GM23248 (cell line): ENCODE measurements at regions not wholly inside any gene's neighbourhood (a gene's known extent, or its start where the extent isn't known, plus 50 kb on each side); places are given as distances from the start of the nearest gene placed in this dataset.

Experiments
- DNase-seq: peaks from one replicate; pipeline ENCODE4 v3.0.0-alpha.2; 2015
- H2AFZ ChIP-seq: fragments of 200-600 bp; sonication (generic); 2 replicates; pipeline ENCODE4 v1.6.1; 2016; ENCODE audit warnings: antibody characterized with exemption
- H3F3A ChIP-seq: fragments of 200-600 bp; sonication (generic); 2 replicates; pipeline ENCODE4 v1.6.1; 2016; ENCODE audit warnings: mild to moderate bottlenecking, antibody characterized with exemption, mixed run types; ENCODE audit not compliant: insufficient read depth
- H3K27ac ChIP-seq: fragments of 200-600 bp; sonication (generic); 2 replicates; pipeline ENCODE4 v1.5.1; 2016; ENCODE audit warnings: mild to moderate bottlenecking
- H3K27me3 ChIP-seq: fragments of 200-600 bp; sonication (generic); replicated peaks from 2 replicates; pipeline ENCODE4 v1.6.1; 2016; ENCODE audit warnings: mild to moderate bottlenecking; ENCODE audit not compliant: insufficient read depth
- H3K36me3 ChIP-seq: fragments of 200-600 bp; sonication (generic); 2 replicates; pipeline ENCODE4 v1.6.1; 2016; ENCODE audit warnings: low read depth, mild to moderate bottlenecking
- H3K4me1 ChIP-seq: fragments of 200-600 bp; sonication (generic); 2 replicates; pipeline ENCODE4 v1.6.1; 2016; ENCODE audit warnings: mild to moderate bottlenecking; ENCODE audit not compliant: insufficient read depth
- H3K4me2 ChIP-seq: fragments of 200-600 bp; sonication (generic); one replicate; pipeline ENCODE4 v1.6.1; 2016; ENCODE audit warnings: mild to moderate bottlenecking; ENCODE audit not compliant: unreplicated experiment
- H3K4me3 ChIP-seq: fragments of 200-600 bp; sonication (generic); 2 replicates; pipeline ENCODE4 v1.5.1; 2016; ENCODE audit warnings: mild to moderate bottlenecking
- H3K79me2 ChIP-seq: fragments of 200-600 bp; sonication (generic); 2 replicates; pipeline ENCODE4 v1.6.1; 2016; ENCODE audit warnings: mild to moderate bottlenecking; ENCODE audit not compliant: insufficient read depth
- H3K9ac ChIP-seq: fragments of 200-600 bp; sonication (generic); 2 replicates; pipeline ENCODE4 v1.6.1; 2016; ENCODE audit warnings: mild to moderate bottlenecking
- H3K9me2 ChIP-seq: fragments of 200-600 bp; sonication (generic); 2 replicates; pipeline ENCODE4 v1.6.1; 2016; ENCODE audit warnings: mixed run types, mild to moderate bottlenecking, moderate library complexity; ENCODE audit not compliant: insufficient read depth
- H3K9me3 ChIP-seq: fragments of 200-600 bp; sonication (generic); one replicate; pipeline ENCODE4 v1.6.1; 2017; ENCODE audit warnings: low read depth
- H4K20me1 ChIP-seq: fragments of 200-600 bp; sonication (generic); 2 replicates; pipeline ENCODE4 v1.6.0; 2016; ENCODE audit not compliant: insufficient read depth
- EZH2 ChIP-seq: fragments of 200-600 bp; sonication (generic); IDR thresholded peaks from 2 replicates; pipeline ENCODE4 v1.6.1; 2018; ENCODE audit warnings: antibody characterized with exemption, mild to moderate bottlenecking; ENCODE audit not compliant: insufficient read depth, poor library complexity, severe bottlenecking
- EZH2phosphoT487 ChIP-seq: fragments of 200-600 bp; sonication (generic); IDR thresholded peaks from 2 replicates; pipeline ENCODE4 v1.6.1; 2018; ENCODE audit warnings: antibody characterized with exemption, moderate library complexity, mild to moderate bottlenecking, low read depth; ENCODE audit not compliant: insufficient read depth
- WGBS, 2 experiments: methylation state at CpG; one replicate each; pipeline ENCODE4 v1.1.6; 2015 to 2017; ENCODE audit warnings: low lambda C conversion rate in 2 of 2, low coverage in 1 of 2; ENCODE audit errors: missing lambda C conversion rate in 2 of 2; 5-methylcytosine and 5-hydroxymethylcytosine counted together
- in situ Hi-C: fragments of 300-500 bp; cut with MboI; formaldehyde crosslinking; loops from 2 replicates; pipeline ENCODE4 v1.15.0; 2020

- H3K36me3 ChIP-seq, result no peaks in the 10 kb centered on the region
- H3F3A ChIP-seq, result no peaks in the 10 kb centered on the region
- no peak overlapping the region for H2AFZ ChIP-seq
- no peaks in the 10 kb centered on the region for H3K79me2 ChIP-seq
- H3K4me3 ChIP-seq, result no peak overlapping the region
- DNase-seq, result no peak
- TF ChIP-seq EZH2phosphoT487 (no peak), EZH2 (no peak)
- in situ Hi-C loops, result no loop called here
- no peaks in the 10 kb centered on the region for H4K20me1 ChIP-seq
- H3K4me2 ChIP-seq, result no peak overlapping the region
- H3K9ac ChIP-seq, result no peak overlapping the region
- 61 to 66% methylated on average over 22 to 23 of the region's 23 CpGs for WGBS, 2 experiments
- H3K9me2 ChIP-seq, result no peaks in the 10 kb centered on the region
- no peaks in the 10 kb centered on the region for H3K27me3 ChIP-seq
- no peaks in the 10 kb centered on the region for H3K9me3 ChIP-seq
- H3K27ac ChIP-seq, result no peak overlapping the region
- H3K4me1 ChIP-seq, result no peaks in the 10 kb centered on the region
These were observed 205.2 kb upstream of the PPP2R2D start for GRCh38 chr10:131695496-131696165.

- no peak overlapping the region for H3K4me2 ChIP-seq
- H3K9ac ChIP-seq, result no peak overlapping the region
- no peak overlapping the region for H2AFZ ChIP-seq
- no peaks in the 10 kb centered on the region for H3K79me2 ChIP-seq
- no peak overlapping the region for H3K27ac ChIP-seq
- TF ChIP-seq EZH2 (no peak), EZH2phosphoT487 (no peak)
- DNase-seq, result peak; percentile 12
- H3K36me3 ChIP-seq, result no peaks in the 10 kb centered on the region
- WGBS, 2 experiments, result 29 to 30% methylated on average over 21 of the region's 21 CpGs
- H3K9me3 ChIP-seq, result no peaks in the 10 kb centered on the region
- in situ Hi-C loops, result no loop called here
- no peaks in the 10 kb centered on the region for H3F3A ChIP-seq
- H3K4me1 ChIP-seq, result no peaks in the 10 kb centered on the region
- no peak overlapping the region for H3K4me3 ChIP-seq
- H3K9me2 ChIP-seq, result no peaks in the 10 kb centered on the region
- no peaks in the 10 kb centered on the region for H3K27me3 ChIP-seq
- no peaks in the 10 kb centered on the region for H4K20me1 ChIP-seq
These were observed 203.2 kb upstream of the PPP2R2D start for GRCh38 chr10:131697476-131698128.

GRCh38 chr10:131698232-131698631 lies 202.6 kb upstream of the PPP2R2D start:
- DNase-seq, result no peak
- H3K27ac ChIP-seq, result no peak overlapping the region
- H3K9ac ChIP-seq, result no peak overlapping the region
- H3F3A ChIP-seq, result no peaks in the 10 kb centered on the region
- no peaks in the 10 kb centered on the region for H4K20me1 ChIP-seq
- TF ChIP-seq EZH2, result no peak
- no peak for TF ChIP-seq EZH2phosphoT487
- H3K4me3 ChIP-seq, result no peak overlapping the region
- in situ Hi-C loops, result no loop called here
- H3K79me2 ChIP-seq, result no peaks in the 10 kb centered on the region
- H3K27me3 ChIP-seq, result no peaks in the 10 kb centered on the region
- 62 to 67% methylated on average over 10 of the region's 10 CpGs for WGBS, 2 experiments
- H3K36me3 ChIP-seq, result no peaks in the 10 kb centered on the region
- no peak overlapping the region for H3K4me2 ChIP-seq
- H3K4me1 ChIP-seq, result no peaks in the 10 kb centered on the region
- H2AFZ ChIP-seq, result no peak overlapping the region
- H3K9me2 ChIP-seq, result no peaks in the 10 kb centered on the region
- no peaks in the 10 kb centered on the region for H3K9me3 ChIP-seq

- Histone ChIP-seq H3K27ac (no peak overlapping the region), H3K9ac (no peak overlapping the region), H4K20me1 (no peaks in the 10 kb centered on the region), H3K9me2 (no peaks in the 10 kb centered on the region), H3K4me1 (no peaks in the 10 kb centered on the region), H3K4me3 (no peak overlapping the region), H3K79me2 (no peaks in the 10 kb centered on the region), H3K9me3 (no peaks in the 10 kb centered on the region), H3K4me2 (no peak overlapping the region), H3F3A (no peaks in the 10 kb centered on the region), H3K27me3 (no peaks in the 10 kb centered on the region), H3K36me3 (no peaks in the 10 kb centered on the region), H2AFZ (no peak overlapping the region)
- 38 to 45% methylated on average over 12 of the region's 12 CpGs for WGBS, 2 experiments
- in situ Hi-C loops, result no loop called here
- no peak for TF ChIP-seq EZH2
- no peak for TF ChIP-seq EZH2phosphoT487
- no peak for DNase-seq
These were observed 201.8 kb upstream of the PPP2R2D start for GRCh38 chr10:131698986-131699385.
